ENCODE measurements at regions not wholly inside any gene's neighbourhood (a gene's known extent, or its start where the extent isn't known, plus 50 kb on each side); places are given as distances from the start of the nearest gene placed in this dataset.

- no peak for TF ChIP-seq CTCF (IDR thresholded peaks at IDR 0.05)
- no peak for TF ChIP-seq POLR2A (IDR thresholded peaks at IDR 0.05)
Measured at GRCh38 chr7:120028636-120029035, 244.3 kb upstream of the KCND2 start.

All from breast epithelium (tissue), 3 donors.